Activated CD4-positive, alpha-beta T cell treated with anti-CD3 and anti-CD28 coated beads, Interleukin-2, amount 50 U/mL, for 1 hour (primary cell): ENCODE measurements at regions not wholly inside any gene's neighbourhood (a gene's known extent, or its start where the extent isn't known, plus 50 kb on each side); places are given as distances from the start of the nearest gene placed in this dataset.

ENCODE experiments used
- DNase-seq: peaks from one replicate; pipeline ENCODE4 v3.0.0-alpha.2; 2020

GRCh38 chrX:39452401-39452800, 645.4 kb downstream of the BCOR start:
- DNase-seq = no peak

GRCh38 chrX:39453889-39454621, 643.7 kb downstream of the BCOR start:
- DNase-seq = no peak

GRCh38 chrX:39456894-39457604, 640.7 kb downstream of the BCOR start:
- no peak for DNase-seq

GRCh38 chrX:39458779-39459178, 639.0 kb downstream of the BCOR start:
- no peak for DNase-seq

GRCh38 chrX:39459204-39459603, 638.6 kb downstream of the BCOR start:
- no peak for DNase-seq

GRCh38 chrX:39459952-39460351, 637.8 kb downstream of the BCOR start:
- no peak for DNase-seq

- DNase-seq = no peak
Observed at GRCh38 chrX:39460499-39460898, 637.3 kb downstream of the BCOR start.

GRCh38 chrX:39462835-39463234, 634.9 kb downstream of the BCOR start:
- DNase-seq = no peak

GRCh38 chrX:39464253-39464652, 633.5 kb downstream of the BCOR start:
- DNase-seq = no peak

- DNase-seq = no peak
Observed at GRCh38 chrX:39465467-39465866, 632.3 kb downstream of the BCOR start.

GRCh38 chrX:39465906-39466305, 631.9 kb downstream of the BCOR start:
- no peak for DNase-seq

GRCh38 chrX:39469126-39469525, 628.6 kb downstream of the BCOR start:
- no peak for DNase-seq

- no peak for DNase-seq
Observed at GRCh38 chrX:39470588-39471407, 627.0 kb downstream of the BCOR start.

GRCh38 chrX:39472161-39472560, 625.6 kb downstream of the BCOR start:
- DNase-seq = no peak

- DNase-seq = no peak
Observed at GRCh38 chrX:39473812-39474211, 623.9 kb downstream of the BCOR start.

GRCh38 chrX:39475372-39475771, 622.4 kb downstream of the BCOR start:
- no peak for DNase-seq

- DNase-seq = no peak
Observed at GRCh38 chrX:39476604-39477021, 621.1 kb downstream of the BCOR start.

- no peak for DNase-seq
Observed at GRCh38 chrX:39477031-39477761, 620.6 kb downstream of the BCOR start.

- DNase-seq = peak; percentile 16
Observed at GRCh38 chrX:39477762-39478120, 620.0 kb downstream of the BCOR start.

GRCh38 chrX:39479856-39480255, 617.9 kb downstream of the BCOR start:
- no peak for DNase-seq

- DNase-seq = no peak
Observed at GRCh38 chrX:39480963-39481362, 616.8 kb downstream of the BCOR start.

- DNase-seq = no peak
Observed at GRCh38 chrX:39481621-39482020, 616.1 kb downstream of the BCOR start.
